Thymus (tissue), 11 donors: ENCODE measurements at regions not wholly inside any gene's neighbourhood (a gene's known extent, or its start where the extent isn't known, plus 50 kb on each side); places are given as distances from the start of the nearest gene placed in this dataset.
A peak's percentile ranks its signal among the peaks of the same experiment; 100 is the strongest.

Experiments used
- DNase-seq, 9 donors: peaks; one replicate each; pipeline ENCODE4 v3.0.0-alpha.2; 2013; ENCODE audit warnings: low spot score in 9 of 9, low read depth in 6 of 9, missing footprints in 1 of 9
- H3K27ac ChIP-seq, 2 donors: one replicate each; pipeline ENCODE4 v1.5.1; 2013; ENCODE audit warnings: control low read depth in 1 of 2, low read depth in 1 of 2, low read length in 1 of 2, mild to moderate bottlenecking in 1 of 2, moderate library complexity in 1 of 2
- H3K27me3 ChIP-seq, 2 donors: one replicate each; pipeline ENCODE4 v1.5.1; 2013; ENCODE audit warnings: low read length in 1 of 2; ENCODE audit not compliant: control insufficient read depth in 2 of 2, insufficient read depth in 1 of 2
- H3K36me3 ChIP-seq, 2 donors: one replicate each; pipeline ENCODE4 v1.5.1; 2013; ENCODE audit warnings: low read length in 1 of 2, mild to moderate bottlenecking in 1 of 2, moderate library complexity in 1 of 2; ENCODE audit not compliant: control insufficient read depth in 2 of 2, insufficient read depth in 2 of 2
- H3K4me1 ChIP-seq, 2 donors: one replicate each; pipeline ENCODE4 v1.5.1; 2013; ENCODE audit warnings: low read length in 2 of 2; ENCODE audit not compliant: control insufficient read depth in 2 of 2, insufficient read depth in 2 of 2
- H3K4me3 ChIP-seq, 2 donors: one replicate each; pipeline ENCODE4 v1.5.1; 2013; ENCODE audit warnings: low read length in 2 of 2, control low read depth in 1 of 2, mild to moderate bottlenecking in 1 of 2
- H3K9me3 ChIP-seq, 2 donors: one replicate each; pipeline ENCODE4 v1.5.1; 2013; ENCODE audit warnings: low read length in 1 of 2, mild to moderate bottlenecking in 1 of 2; ENCODE audit not compliant: control insufficient read depth in 2 of 2, insufficient read depth in 1 of 2
- WGBS: extraction: QIAGEN DNeasy Blood & Tissue Kit; methylation state at CpG from one replicate; pipeline ENCODE4 v1.1.7; 2013; 5-methylcytosine and 5-hydroxymethylcytosine counted together
- donor health status: healthy.

DNA sequence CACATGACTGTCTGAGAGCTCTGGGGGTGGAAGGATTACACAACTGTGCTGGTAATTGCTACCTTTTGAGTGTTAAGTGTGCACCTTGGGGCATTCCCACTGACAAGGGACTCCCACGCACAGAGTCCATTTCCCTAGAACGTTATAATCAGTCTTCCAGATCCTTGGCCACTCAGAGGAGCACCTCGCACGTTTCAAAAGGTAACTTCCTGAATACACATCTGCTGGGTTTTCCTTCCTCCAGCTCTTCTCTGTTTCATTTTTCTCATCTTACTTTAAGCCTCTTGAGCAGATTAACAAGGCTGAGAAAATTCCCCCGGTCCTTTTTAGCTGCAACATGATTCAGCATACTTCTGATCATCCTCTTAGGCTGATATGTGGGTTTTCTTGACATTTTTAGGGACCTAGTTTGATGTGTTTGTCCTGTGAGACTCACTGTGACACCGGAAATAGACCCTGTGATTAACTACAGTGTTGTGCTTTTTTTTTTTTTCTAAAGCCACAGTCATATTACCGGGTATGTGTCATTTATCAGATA lies 98.4 kb upstream of the DUSP22 start:
- Histone ChIP-seq H3K9me3 (no peaks in the 10 kb centered on the region), H3K27ac (peak overlapping the region; percentile 17 to 33), H3K36me3 (no peaks in the 10 kb centered on the region), H3K4me3 (no peak overlapping the region), H3K27me3 (peaks cover 0 to 40% of the 10 kb centered on the region in 2 donors), H3K4me1 (peaks cover 19 to 39% of the 10 kb centered on the region in 2 donors)
- peak in 1 of 9 donors; percentile 59 for DNase-seq
- 11% methylated on average over 7 of the region's 7 CpGs for WGBS

DNA sequence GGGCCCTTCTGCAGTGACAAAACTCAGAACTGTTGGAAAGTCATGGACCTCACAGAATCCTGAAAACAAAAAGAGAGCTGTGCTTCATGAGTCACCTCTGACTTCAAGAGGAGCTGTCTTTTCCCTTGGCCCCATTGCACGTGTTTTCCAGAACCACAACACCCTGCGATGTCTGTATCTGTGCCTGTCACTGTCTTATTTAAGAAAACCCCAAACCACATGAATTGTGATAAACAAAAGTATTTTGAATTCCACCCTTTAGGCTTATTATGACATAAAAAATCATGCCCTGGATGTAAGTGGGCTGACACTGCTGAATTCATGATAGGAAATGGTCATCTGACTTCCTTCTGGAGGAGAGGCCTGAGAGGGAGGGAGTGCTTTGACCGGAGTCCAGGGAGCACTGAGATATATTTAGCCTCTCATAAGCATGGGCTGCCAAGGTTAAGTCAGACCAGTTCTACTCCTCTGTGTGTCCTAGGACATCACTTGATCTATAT lies 96.4 kb upstream of the DUSP22 start:
- Histone ChIP-seq H3K27ac (no peak overlapping the region), H3K4me3 (no peak overlapping the region), H3K36me3 (no peaks in the 10 kb centered on the region), H3K4me1 (peaks cover 19 to 24% of the 10 kb centered on the region in 2 donors), H3K27me3 (peaks cover 0 to 36% of the 10 kb centered on the region in 2 donors), H3K9me3 (no peaks in the 10 kb centered on the region)
- DNase-seq = peak in 4 of 9 donors; percentile 44 to 87 (median 62)
- WGBS = 18% methylated on average over 3 of the region's 3 CpGs

- Histone ChIP-seq H3K27me3 (peaks cover 0 to 35% of the 10 kb centered on the region in 2 donors), H3K9me3 (no peaks in the 10 kb centered on the region), H3K4me1 (peaks cover 19 to 24% of the 10 kb centered on the region in 2 donors), H3K4me3 (no peak overlapping the region), H3K27ac (no peak overlapping the region), H3K36me3 (no peaks in the 10 kb centered on the region)
- 97% methylated on average over 2 of the region's 2 CpGs for WGBS
- no peak for DNase-seq
Observed at GRCh38 chr6:196543-196942, 95.7 kb upstream of the DUSP22 start.

GRCh38 chr6:203661-204060 lies 88.6 kb upstream of the DUSP22 start:
- WGBS = 91% methylated on average over 9 of the region's 9 CpGs
- no peak for DNase-seq
- H3K27me3 ChIP-seq = peaks cover 0 to 34% of the 10 kb centered on the region in 2 donors

GRCh38 chr6:206264-206663 lies 86.0 kb upstream of the DUSP22 start:
- DNase-seq = no peak
- no peaks in the 10 kb centered on the region for H3K9me3 ChIP-seq
- no peaks in the 10 kb centered on the region for H3K36me3 ChIP-seq
- no peak overlapping the region for H3K27ac ChIP-seq
- H3K27me3 ChIP-seq = peaks cover 0 to 37% of the 10 kb centered on the region in 2 donors
- H3K4me3 ChIP-seq = no peak overlapping the region
- H3K4me1 ChIP-seq = peaks cover 0 to 3% of the 10 kb centered on the region in 2 donors
- 95% methylated on average over 12 of the region's 12 CpGs for WGBS

More at GRCh38 chr6:203661-204060, 88.6 kb upstream of the DUSP22 start:
- Histone ChIP-seq H3K4me1 (no peaks in the 10 kb centered on the region), H3K9me3 (no peaks in the 10 kb centered on the region), H3K4me3 (no peak overlapping the region), H3K36me3 (no peaks in the 10 kb centered on the region), H3K27ac (no peak overlapping the region)

DNA sequence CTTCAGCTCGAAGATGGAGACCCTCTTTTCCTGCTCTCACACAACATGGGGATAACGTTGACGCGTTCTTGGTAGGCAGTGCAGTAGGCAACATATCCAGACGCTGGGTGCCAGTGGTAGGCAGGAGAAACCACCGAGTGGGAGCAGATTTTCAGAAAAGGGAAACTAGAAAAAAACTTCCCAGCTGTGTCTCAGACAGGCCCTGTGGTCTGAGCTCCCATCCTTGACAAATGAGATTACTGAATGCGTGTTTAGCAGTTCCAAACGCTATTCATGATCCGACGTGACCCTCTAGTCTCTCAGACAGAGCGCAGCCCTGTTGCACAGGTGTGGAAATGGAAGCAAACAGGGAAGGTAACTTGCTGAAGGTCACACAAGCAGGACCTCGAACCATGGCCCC lies 83.9 kb upstream of the DUSP22 start:
- H3K36me3 ChIP-seq = no peaks in the 10 kb centered on the region
- no peak overlapping the region for H3K27ac ChIP-seq
- no peaks in the 10 kb centered on the region for H3K9me3 ChIP-seq
- 27% methylated on average over 12 of the region's 12 CpGs for WGBS
- no peak overlapping the region for H3K4me3 ChIP-seq
- H3K4me1 ChIP-seq = peaks cover 0 to 3% of the 10 kb centered on the region in 2 donors
- no peak for DNase-seq
- peaks cover 0 to 32% of the 10 kb centered on the region in 2 donors for H3K27me3 ChIP-seq

GRCh38 chr6:208938-209337 lies 83.3 kb upstream of the DUSP22 start:
- H3K9me3 ChIP-seq = peaks cover 0 to 5% of the 10 kb centered on the region in 2 donors
- 98% methylated on average over 7 of the region's 7 CpGs for WGBS

DNA sequence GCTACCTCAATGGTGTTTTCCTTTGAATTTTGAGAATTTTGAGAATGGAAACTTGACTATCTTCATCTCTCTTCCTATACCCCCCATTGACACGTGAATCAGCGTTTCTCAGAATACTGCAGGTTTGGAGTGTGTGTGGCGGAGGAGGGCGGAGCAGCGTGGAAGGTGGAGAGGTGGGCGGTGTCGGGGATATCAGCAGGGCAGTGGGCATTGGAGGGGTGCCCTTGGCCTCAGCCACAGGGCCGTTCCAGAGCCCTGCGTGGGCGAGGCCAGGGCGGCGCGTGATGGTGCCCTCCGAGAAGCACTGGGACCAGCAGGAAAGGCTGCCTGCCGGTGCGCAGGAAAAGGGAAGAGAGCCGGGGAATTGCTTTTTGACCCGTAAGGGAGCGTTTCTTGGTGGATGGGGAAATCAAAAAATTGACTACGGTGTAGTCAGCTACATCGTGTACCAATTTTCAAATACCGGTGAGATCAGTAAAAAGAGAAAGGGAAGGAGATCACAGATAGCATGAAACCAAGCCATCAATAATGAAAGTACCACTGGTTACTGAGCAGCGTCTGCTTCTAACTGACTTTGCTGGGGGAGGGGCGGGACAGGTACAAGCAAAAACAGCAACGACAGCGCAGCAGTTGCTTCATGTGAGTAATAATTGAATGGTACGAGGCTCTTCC lies 82.7 kb upstream of the DUSP22 start:
- no peak overlapping the region for H3K4me3 ChIP-seq
- H3K27me3 ChIP-seq = peaks cover 0 to 27% of the 10 kb centered on the region in 2 donors
- no peak overlapping the region for H3K27ac ChIP-seq
- H3K4me1 ChIP-seq = peaks cover 0 to 3% of the 10 kb centered on the region in 2 donors
- no peak for DNase-seq
- peaks cover 0 to 10% of the 10 kb centered on the region in 2 donors for H3K9me3 ChIP-seq
- 95% methylated on average over 27 of the region's 27 CpGs for WGBS
- no peaks in the 10 kb centered on the region for H3K36me3 ChIP-seq

More at GRCh38 chr6:208938-209337, 83.3 kb upstream of the DUSP22 start:
- H3K4me3 ChIP-seq = no peak overlapping the region
- H3K27ac ChIP-seq = no peak overlapping the region
- no peak for DNase-seq
- H3K36me3 ChIP-seq = no peaks in the 10 kb centered on the region
- H3K27me3 ChIP-seq = peaks cover 0 to 29% of the 10 kb centered on the region in 2 donors
- H3K4me1 ChIP-seq = peaks cover 0 to 3% of the 10 kb centered on the region in 2 donors

- peaks cover 0 to 3% of the 10 kb centered on the region in 2 donors for H3K4me1 ChIP-seq
- H3K9me3 ChIP-seq = peaks cover 0 to 10% of the 10 kb centered on the region in 2 donors
- 96% methylated on average over 7 of the region's 7 CpGs for WGBS
- no peak overlapping the region for H3K4me3 ChIP-seq
- H3K36me3 ChIP-seq = no peaks in the 10 kb centered on the region
- no peak overlapping the region for H3K27ac ChIP-seq
- peaks cover 0 to 23% of the 10 kb centered on the region in 2 donors for H3K27me3 ChIP-seq
- no peak for DNase-seq
Observed at GRCh38 chr6:210104-210456, 82.2 kb upstream of the DUSP22 start.
